ENCODE measurements at regions not wholly inside any gene's neighbourhood (a gene's known extent, or its start where the extent isn't known, plus 50 kb on each side); places are given as distances from the start of the nearest gene placed in this dataset.
"Not testable (repeated sequence)": the region's sequence is repeated elsewhere in the genome, so short reads cannot be mapped to it uniquely, and the experiment has no call there.

GRCh38 chr15:87538327-87538834 lies 718.2 kb downstream of the NTRK3 start:
- H3K27me3 ChIP-seq (ENCODE audit: insufficient read depth, poor library complexity, severe bottlenecking): no peaks in the 10 kb centered on the region
- no peak for TF ChIP-seq POLR2AphosphoS5 (IDR thresholded peaks at IDR 0.05; ENCODE audit: low read depth)
- TF ChIP-seq GABPA (IDR thresholded peaks at IDR 0.05; ENCODE audit: low read depth): no peak
- TF ChIP-seq, protein P1, sequence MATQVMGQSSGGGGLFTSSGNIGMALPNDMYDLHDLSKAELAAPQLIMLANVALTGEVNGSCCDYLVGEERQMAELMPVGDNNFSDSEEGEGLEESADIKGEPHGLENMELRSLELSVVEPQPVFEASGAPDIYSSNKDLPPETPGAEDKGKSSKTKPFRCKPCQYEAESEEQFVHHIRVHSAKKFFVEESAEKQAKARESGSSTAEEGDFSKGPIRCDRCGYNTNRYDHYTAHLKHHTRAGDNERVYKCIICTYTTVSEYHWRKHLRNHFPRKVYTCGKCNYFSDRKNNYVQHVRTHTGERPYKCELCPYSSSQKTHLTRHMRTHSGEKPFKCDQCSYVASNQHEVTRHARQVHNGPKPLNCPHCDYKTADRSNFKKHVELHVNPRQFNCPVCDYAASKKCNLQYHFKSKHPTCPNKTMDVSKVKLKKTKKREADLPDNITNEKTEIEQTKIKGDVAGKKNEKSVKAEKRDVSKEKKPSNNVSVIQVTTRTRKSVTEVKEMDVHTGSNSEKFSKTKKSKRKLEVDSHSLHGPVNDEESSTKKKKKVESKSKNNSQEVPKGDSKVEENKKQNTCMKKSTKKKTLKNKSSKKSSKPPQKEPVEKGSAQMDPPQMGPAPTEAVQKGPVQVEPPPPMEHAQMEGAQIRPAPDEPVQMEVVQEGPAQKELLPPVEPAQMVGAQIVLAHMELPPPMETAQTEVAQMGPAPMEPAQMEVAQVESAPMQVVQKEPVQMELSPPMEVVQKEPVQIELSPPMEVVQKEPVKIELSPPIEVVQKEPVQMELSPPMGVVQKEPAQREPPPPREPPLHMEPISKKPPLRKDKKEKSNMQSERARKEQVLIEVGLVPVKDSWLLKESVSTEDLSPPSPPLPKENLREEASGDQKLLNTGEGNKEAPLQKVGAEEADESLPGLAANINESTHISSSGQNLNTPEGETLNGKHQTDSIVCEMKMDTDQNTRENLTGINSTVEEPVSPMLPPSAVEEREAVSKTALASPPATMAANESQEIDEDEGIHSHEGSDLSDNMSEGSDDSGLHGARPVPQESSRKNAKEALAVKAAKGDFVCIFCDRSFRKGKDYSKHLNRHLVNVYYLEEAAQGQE (IDR thresholded peaks at IDR 0.05; ENCODE audit: insufficient replicate concordance, low read depth): no peak
- peak; percentile 55; the same call in 1 of the 2 replicates for TF ChIP-seq SPI1 (IDR thresholded peaks at IDR 0.05; ENCODE audit: borderline replicate concordance, low read depth)
- TF ChIP-seq, protein P2, sequence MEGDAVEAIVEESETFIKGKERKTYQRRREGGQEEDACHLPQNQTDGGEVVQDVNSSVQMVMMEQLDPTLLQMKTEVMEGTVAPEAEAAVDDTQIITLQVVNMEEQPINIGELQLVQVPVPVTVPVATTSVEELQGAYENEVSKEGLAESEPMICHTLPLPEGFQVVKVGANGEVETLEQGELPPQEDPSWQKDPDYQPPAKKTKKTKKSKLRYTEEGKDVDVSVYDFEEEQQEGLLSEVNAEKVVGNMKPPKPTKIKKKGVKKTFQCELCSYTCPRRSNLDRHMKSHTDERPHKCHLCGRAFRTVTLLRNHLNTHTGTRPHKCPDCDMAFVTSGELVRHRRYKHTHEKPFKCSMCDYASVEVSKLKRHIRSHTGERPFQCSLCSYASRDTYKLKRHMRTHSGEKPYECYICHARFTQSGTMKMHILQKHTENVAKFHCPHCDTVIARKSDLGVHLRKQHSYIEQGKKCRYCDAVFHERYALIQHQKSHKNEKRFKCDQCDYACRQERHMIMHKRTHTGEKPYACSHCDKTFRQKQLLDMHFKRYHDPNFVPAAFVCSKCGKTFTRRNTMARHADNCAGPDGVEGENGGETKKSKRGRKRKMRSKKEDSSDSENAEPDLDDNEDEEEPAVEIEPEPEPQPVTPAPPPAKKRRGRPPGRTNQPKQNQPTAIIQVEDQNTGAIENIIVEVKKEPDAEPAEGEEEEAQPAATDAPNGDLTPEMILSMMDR (IDR thresholded peaks at IDR 0.05; ENCODE audit: insufficient read depth, low read length): no peak
- DNase-seq (ENCODE audit: low read depth in 1 of 2, low spot score in 1 of 2): no peak
- no peak overlapping the region for H3K27ac ChIP-seq (replicated peaks)
- no peak overlapping the region for H3K4me3 ChIP-seq (replicated peaks; ENCODE audit: insufficient read depth, low read length)

DNA sequence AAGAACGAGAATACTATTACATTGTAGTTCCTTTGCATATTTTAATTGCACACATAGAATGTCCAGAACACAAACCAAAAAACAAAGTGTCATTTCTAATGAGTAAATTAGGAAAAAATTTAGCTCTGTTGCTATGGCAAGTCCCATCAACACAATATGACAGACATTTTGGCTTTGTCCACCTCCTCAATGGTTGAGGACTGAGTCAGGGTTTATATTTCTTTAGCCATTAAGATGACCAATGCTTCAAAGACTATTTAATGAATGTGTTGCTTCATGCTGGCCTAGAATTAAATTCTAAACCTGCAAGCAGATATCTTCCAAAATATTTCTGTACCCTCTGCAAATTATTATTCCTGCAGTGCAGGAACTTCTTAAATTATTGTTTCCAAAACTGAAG lies 719.2 kb downstream of the NTRK3 start:
- Histone ChIP-seq H3K27ac (replicated peaks) (no peak overlapping the region), H3K27me3 (ENCODE audit: insufficient read depth, poor library complexity, severe bottlenecking) (no peaks in the 10 kb centered on the region), H3K4me3 (replicated peaks; ENCODE audit: insufficient read depth, low read length) (no peak overlapping the region)
- DNase-seq (ENCODE audit: low read depth in 1 of 2, low spot score in 1 of 2): no peak
- TF ChIP-seq, protein P1 (IDR thresholded peaks at IDR 0.05; ENCODE audit: insufficient replicate concordance, low read depth): no peak
- TF ChIP-seq SPI1 (IDR thresholded peaks at IDR 0.05; ENCODE audit: borderline replicate concordance, low read depth) (no peak), GABPA (IDR thresholded peaks at IDR 0.05; ENCODE audit: low read depth) (no peak), POLR2AphosphoS5 (IDR thresholded peaks at IDR 0.05; ENCODE audit: low read depth) (no peak)
- TF ChIP-seq, protein P2 (IDR thresholded peaks at IDR 0.05; ENCODE audit: insufficient read depth, low read length): no peak

DNA sequence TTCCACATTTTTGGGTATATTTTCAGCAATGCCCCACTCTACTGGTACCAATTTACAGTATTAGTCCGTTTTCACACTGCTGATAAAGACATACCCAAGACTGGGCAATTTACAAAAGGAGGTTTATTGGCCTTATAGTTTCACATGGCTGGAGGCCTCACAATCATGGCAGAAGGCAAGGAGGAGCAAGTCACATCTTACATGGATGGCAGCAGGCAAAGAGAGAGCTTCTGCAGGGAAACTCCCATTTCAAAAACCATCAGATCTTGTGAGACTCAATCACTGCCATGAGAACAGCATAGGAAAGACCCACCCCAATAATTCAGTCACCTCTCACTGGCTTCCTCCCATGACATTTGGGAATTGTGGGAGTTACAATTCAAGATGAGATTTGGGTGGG lies 722.9 kb downstream of the NTRK3 start:
- not testable (repeated sequence) for H3K4me3 ChIP-seq (replicated peaks; ENCODE audit: insufficient read depth, low read length); H3K27me3 ChIP-seq (ENCODE audit: insufficient read depth, poor library complexity, severe bottlenecking); DNase-seq (ENCODE audit: low read depth in 1 of 2, low spot score in 1 of 2); H3K27ac ChIP-seq (replicated peaks)

DNA sequence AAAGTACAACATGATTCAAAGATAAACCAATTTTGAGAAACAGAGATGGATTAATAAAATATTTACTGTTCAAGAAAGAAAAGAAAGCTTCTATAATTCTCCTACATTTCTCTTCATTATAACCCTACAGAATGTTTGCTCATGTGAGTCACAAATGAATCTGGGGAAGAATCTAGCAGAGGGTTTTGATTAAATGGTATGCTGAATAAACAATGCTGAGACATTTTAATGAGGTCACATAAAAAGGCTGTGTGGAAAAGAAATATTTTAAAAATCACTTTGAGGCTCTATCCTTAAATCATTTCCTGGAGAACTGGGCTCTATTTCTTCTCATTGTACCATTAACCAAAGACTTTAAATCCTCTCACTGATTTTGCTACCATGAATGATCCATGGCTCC lies 727.7 kb downstream of the NTRK3 start:
- DNase-seq (ENCODE audit: low read depth in 1 of 2, low spot score in 1 of 2): no peak
- Histone ChIP-seq H3K4me3 (replicated peaks; ENCODE audit: insufficient read depth, low read length) (no peak overlapping the region), H3K27me3 (ENCODE audit: insufficient read depth, poor library complexity, severe bottlenecking) (no peaks in the 10 kb centered on the region), H3K27ac (replicated peaks) (no peak overlapping the region)
- TF ChIP-seq, protein P1 (IDR thresholded peaks at IDR 0.05; ENCODE audit: insufficient replicate concordance, low read depth): no peak
- TF ChIP-seq GABPA (IDR thresholded peaks at IDR 0.05; ENCODE audit: low read depth) (no peak), SPI1 (IDR thresholded peaks at IDR 0.05; ENCODE audit: borderline replicate concordance, low read depth) (no peak)

Measured in HL-60 (cell line).